Panc1 (cell line): ENCODE measurements at regions not wholly inside any gene's neighbourhood (a gene's known extent, or its start where the extent isn't known, plus 50 kb on each side); places are given as distances from the start of the nearest gene placed in this dataset.

Source experiments
- ATAC-seq: fragments of 200-7000 bp; cut with Tn5 transposase; 2 replicates; pipeline ENCODE4 v1.9.1; 2020; ENCODE audit warnings: mild to moderate bottlenecking, moderate library complexity
- BruUV-seq: library from RNA; stranded (reverse); fragments of 400-500 nt; replicated peaks from 2 replicates; lab custom pipeline; 2021; lab: Mats Ljungman, UMichigan
- CTCF ChIA-PET: fragments of 300-600 bp; sonication (Branson Sonifier 250); formaldehyde crosslinking; loops from one replicate; lab custom pipeline; 2022; ENCODE audit warnings: antibody characterized with exemption; lab: Charles Lee
- POLR2A ChIA-PET: fragments of 300-600 bp; sonication (Branson Sonifier 250); formaldehyde crosslinking; loops from one replicate; lab custom pipeline; 2022; ENCODE audit warnings: antibody characterized with exemption; lab: Charles Lee
- DNase-seq: peaks from one replicate; pipeline ENCODE4 v3.0.0-alpha.2; 2010; ENCODE audit warnings: low read depth, low spot score
- H3K27ac ChIP-seq: 2 replicates; pipeline ENCODE4 v1.5.1; 2011; ENCODE audit warnings: mild to moderate bottlenecking, low read length, inconsistent platforms
- H3K27me3 ChIP-seq: fragments of 200-500 bp; sonication (Bioruptor generic); 2 replicates; pipeline ENCODE4 v1.6.0; 2014; ENCODE audit warnings: low read length, inconsistent platforms; ENCODE audit not compliant: control insufficient read depth, insufficient read depth
- H3K36me3 ChIP-seq: fragments of 200-500 bp; sonication (Bioruptor generic); 2 replicates; pipeline ENCODE4 v1.5.1; 2014; ENCODE audit warnings: inconsistent platforms, mild to moderate bottlenecking, low read length, moderate library complexity; ENCODE audit not compliant: control insufficient read depth, insufficient read depth
- H3K4me1 ChIP-seq: 2 replicates; pipeline ENCODE4 v1.5.1; 2011; ENCODE audit warnings: inconsistent platforms, mild to moderate bottlenecking, low read length, moderate library complexity; ENCODE audit not compliant: control insufficient read depth, insufficient read depth
- H3K4me3 ChIP-seq, 2 experiments: 2 replicates each; pipeline ENCODE4 v1.5.1; 2011 to 2012; ENCODE audit warnings: low read depth in 2 of 2, low read length in 2 of 2, mild to moderate bottlenecking in 2 of 2, inconsistent platforms in 1 of 2, moderate library complexity in 1 of 2
- H3K9me3 ChIP-seq: fragments of 200-500 bp; sonication (Bioruptor generic); 2 replicates; pipeline ENCODE4 v1.5.1; 2014; ENCODE audit warnings: low read depth, mild to moderate bottlenecking, inconsistent platforms, low read length, moderate library complexity; ENCODE audit not compliant: control insufficient read depth, insufficient read depth
- CTCF ChIP-seq: fragments of 450-650 bp; IDR thresholded peaks from 2 replicates; pipeline ENCODE4 v1.5.1; 2017; ENCODE audit warnings: mild to moderate bottlenecking
- POLR2AphosphoS5 ChIP-seq: IDR thresholded peaks from 2 replicates; pipeline ENCODE4 v1.6.1; 2012; ENCODE audit warnings: mild to moderate bottlenecking, low read depth, low read length, moderate library complexity
- REST ChIP-seq, 2 experiments: IDR thresholded peaks; 2 replicates each; pipeline ENCODE4 v1.6.1; 2011 to 2012; ENCODE audit warnings: low read depth in 2 of 2, control low read depth in 1 of 2, low read length in 1 of 2, mild to moderate bottlenecking in 1 of 2, moderate library complexity in 1 of 2; ENCODE audit not compliant: insufficient read depth in 1 of 2
- SIN3A ChIP-seq: IDR thresholded peaks from 2 replicates; pipeline ENCODE4 v1.6.1; 2012; ENCODE audit warnings: low read depth, mild to moderate bottlenecking, low read length, moderate library complexity, borderline replicate concordance; ENCODE audit not compliant: insufficient read depth
- TCF7L2 ChIP-seq: IDR thresholded peaks from 2 replicates; pipeline ENCODE4 v1.6.1; 2011; ENCODE audit warnings: mild to moderate bottlenecking, low read depth, low read length, inconsistent platforms
- in situ Hi-C: cut with HindIII; loops from 2 replicates; pipeline ENCODE4 v1.10.0; 2016; ENCODE audit warnings: low sequenced_read_pairs, low pct_unique_long_range_greater_than_20kb
- intact Hi-C: fragments of 100-400 bp; cut with micrococcal nuclease; formaldehyde crosslinking; loops from one replicate; pipeline ENCODE4 v1.10.0; 2022; ENCODE audit not compliant: unreplicated experiment

GRCh38 chr3:102078401-102078800 is 229.1 kb downstream of the NFKBIZ start:
- no peaks in the 10 kb centered on the region for H3K27me3 ChIP-seq
- H3K27ac ChIP-seq = no peak overlapping the region
- H3K4me3 ChIP-seq = no peak overlapping the region
- no TSS peak for BruUV-seq
- H3K9me3 ChIP-seq = peaks cover 8% of the 10 kb centered on the region; the same call in 1 of the 2 replicates
- intact Hi-C loops (no loop called here), in situ Hi-C loops (no loop called here)
- ChIA-PET POLR2A (no interaction called here), CTCF (no interaction called here)
- no peaks in the 10 kb centered on the region for H3K4me1 ChIP-seq
- DNase-seq (no peak), ATAC-seq (no peak)
- no peaks in the 10 kb centered on the region for H3K36me3 ChIP-seq
- TF ChIP-seq SIN3A = no peak
- no peak for TF ChIP-seq TCF7L2
- no peak for TF ChIP-seq REST (IDR thresholded peaks at IDR 0.05; ENCODE audit: insufficient read depth in 1 of 2, low read depth in 2 of 2, low read length in 1 of 2)
- no peak for TF ChIP-seq CTCF
- no peak for TF ChIP-seq POLR2AphosphoS5

- peaks cover 8% of the 10 kb centered on the region; the same call in 1 of the 2 replicates for H3K9me3 ChIP-seq
- no peak for ATAC-seq
- in situ Hi-C loops = no loop called here
- no peak for DNase-seq
- H3K27me3 ChIP-seq = no peaks in the 10 kb centered on the region
- ChIA-PET POLR2A (no interaction called here), CTCF (no interaction called here)
- no peak overlapping the region for H3K27ac ChIP-seq
- H3K4me1 ChIP-seq = no peaks in the 10 kb centered on the region
- no TSS peak for BruUV-seq
- TF ChIP-seq SIN3A (no peak), TCF7L2 (no peak), CTCF (no peak), POLR2AphosphoS5 (no peak), REST (IDR thresholded peaks at IDR 0.05; ENCODE audit: insufficient read depth in 1 of 2, low read depth in 2 of 2, low read length in 1 of 2) (no peak)
- H3K36me3 ChIP-seq = no peaks in the 10 kb centered on the region
- intact Hi-C loops = no loop called here
- no peak overlapping the region for H3K4me3 ChIP-seq
Measured at GRCh38 chr3:102078854-102079808, 229.8 kb downstream of the NFKBIZ start.
